ENCODE measurements at regions not wholly inside any gene's neighbourhood (a gene's known extent, or its start where the extent isn't known, plus 50 kb on each side); places are given as distances from the start of the nearest gene placed in this dataset.

DNA sequence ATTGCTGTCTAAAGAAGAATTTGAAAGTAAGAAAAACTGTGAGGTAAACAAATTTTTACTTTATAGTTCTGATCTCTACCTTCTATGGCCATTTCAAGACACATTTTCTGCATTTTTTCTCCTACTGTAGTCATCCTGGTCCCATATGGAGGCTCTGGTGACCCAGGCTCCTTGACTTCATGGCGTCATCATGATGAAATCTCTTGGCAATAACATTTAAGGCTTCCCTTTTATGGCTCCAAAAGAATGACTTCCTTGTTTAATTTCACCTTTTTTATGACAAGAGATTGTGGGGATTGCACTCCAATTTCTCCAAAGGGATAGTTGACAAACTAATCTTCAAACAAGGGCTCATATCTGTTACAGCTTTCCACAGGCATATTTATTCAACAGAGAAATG lies 143.0 kb upstream of the SCN7A start:
- TF ChIP-seq CTCF (IDR thresholded peaks at IDR 0.05): no peak
- no peak for TF ChIP-seq POLR2A (IDR thresholded peaks at IDR 0.05)

Measured in body of pancreas (tissue), 4 donors.